Raji (cell line): ENCODE measurements at regions not wholly inside any gene's neighbourhood (a gene's known extent, or its start where the extent isn't known, plus 50 kb on each side); places are given as distances from the start of the nearest gene placed in this dataset.

Source experiments
- POLR2A ChIP-seq: IDR thresholded peaks from 2 replicates; pipeline ENCODE4 v1.6.1; 2011; ENCODE audit warnings: low read depth, low read length, control low read depth; ENCODE audit not compliant: insufficient read depth

GRCh38 chr7:68488341-68489060, 1109.8 kb upstream of the AUTS2 start:
- TF ChIP-seq POLR2A = no peak

- no peak for TF ChIP-seq POLR2A
Observed at GRCh38 chr7:68491523-68492358, 1106.5 kb upstream of the AUTS2 start.

- TF ChIP-seq POLR2A = no peak
Observed at GRCh38 chr7:68492359-68492690, 1106.0 kb upstream of the AUTS2 start.

- TF ChIP-seq POLR2A = no peak
Observed at GRCh38 chr7:68503400-68503799, 1094.9 kb upstream of the AUTS2 start.

- no peak for TF ChIP-seq POLR2A
Observed at GRCh38 chr7:68504716-68505115, 1093.6 kb upstream of the AUTS2 start.

GRCh38 chr7:68505721-68506120, 1092.6 kb upstream of the AUTS2 start:
- no peak for TF ChIP-seq POLR2A

- TF ChIP-seq POLR2A = no peak
Observed at GRCh38 chr7:68507668-68508067, 1090.6 kb upstream of the AUTS2 start.

- TF ChIP-seq POLR2A = no peak
Observed at GRCh38 chr7:68509054-68509453, 1089.2 kb upstream of the AUTS2 start.

GRCh38 chr7:68509603-68510002, 1088.7 kb upstream of the AUTS2 start:
- no peak for TF ChIP-seq POLR2A

- TF ChIP-seq POLR2A = no peak
Observed at GRCh38 chr7:68511281-68511680, 1087.0 kb upstream of the AUTS2 start.

- no peak for TF ChIP-seq POLR2A
Observed at GRCh38 chr7:68512466-68512865, 1085.8 kb upstream of the AUTS2 start.

- no peak for TF ChIP-seq POLR2A
Observed at GRCh38 chr7:68518060-68518459, 1080.2 kb upstream of the AUTS2 start.

- TF ChIP-seq POLR2A = no peak
Observed at GRCh38 chr7:68524126-68524525, 1074.1 kb upstream of the AUTS2 start.

GRCh38 chr7:68529221-68529620, 1069.1 kb upstream of the AUTS2 start:
- TF ChIP-seq POLR2A = no peak

- TF ChIP-seq POLR2A = no peak
Observed at GRCh38 chr7:68535266-68535665, 1063.0 kb upstream of the AUTS2 start.

GRCh38 chr7:68537051-68537773, 1061.1 kb upstream of the AUTS2 start:
- no peak for TF ChIP-seq POLR2A

GRCh38 chr7:68537774-68538071, 1060.6 kb upstream of the AUTS2 start:
- TF ChIP-seq POLR2A = no peak

GRCh38 chr7:68542831-68543230, 1055.4 kb upstream of the AUTS2 start:
- no peak for TF ChIP-seq POLR2A
